Uterus (tissue), 2 donors: ENCODE measurements at regions not wholly inside any gene's neighbourhood (a gene's known extent, or its start where the extent isn't known, plus 50 kb on each side); places are given as distances from the start of the nearest gene placed in this dataset.

ENCODE experiments used
- CTCF ChIP-seq, 4 experiments: fragments of 200-600 bp in 2 of 4; fragments of 450-650 bp in 2 of 4; sonication (generic) in 2 of 4; IDR thresholded peaks; one replicate each; pipeline ENCODE4 v1.5.1; 2016 to 2019; ENCODE audit warnings: antibody characterized with exemption in 4 of 4, mild to moderate bottlenecking in 2 of 4, moderate library complexity in 1 of 4
- POLR2A ChIP-seq, 2 donors: fragments of 450-650 bp; IDR thresholded peaks; one replicate each; pipeline ENCODE4 v1.6.1; 2016; ENCODE audit warnings: antibody characterized with exemption in 2 of 2, mild to moderate bottlenecking in 1 of 2, moderate library complexity in 1 of 2

- TF ChIP-seq CTCF (IDR thresholded peaks at IDR 0.05) (no peak), POLR2A (IDR thresholded peaks at IDR 0.05) (no peak)
Measured at GRCh38 chr1:25026304-25026703, 96.2 kb upstream of the RUNX3 start.
